ENCODE measurements at regions not wholly inside any gene's neighbourhood (a gene's known extent, or its start where the extent isn't known, plus 50 kb on each side); places are given as distances from the start of the nearest gene placed in this dataset.

- Histone ChIP-seq H3K9me3 (ENCODE audit: low read length) (no peaks in the 10 kb centered on the region), H3K4me1 (ENCODE audit: insufficient read depth, low read length) (no peaks in the 10 kb centered on the region), H2AFZ (ENCODE audit: low read depth, low read length) (no peak overlapping the region), H3K27me3 (ENCODE audit: insufficient read depth, low read length) (no peaks in the 10 kb centered on the region), H3K36me3 (ENCODE audit: insufficient read depth, low read length) (no peaks in the 10 kb centered on the region), H3K4me3 (ENCODE audit: low read length) (no peak overlapping the region)
Measured at GRCh38 chr6:140915103-140915502, 1217.6 kb upstream of the GJE1 start.

DNA sequence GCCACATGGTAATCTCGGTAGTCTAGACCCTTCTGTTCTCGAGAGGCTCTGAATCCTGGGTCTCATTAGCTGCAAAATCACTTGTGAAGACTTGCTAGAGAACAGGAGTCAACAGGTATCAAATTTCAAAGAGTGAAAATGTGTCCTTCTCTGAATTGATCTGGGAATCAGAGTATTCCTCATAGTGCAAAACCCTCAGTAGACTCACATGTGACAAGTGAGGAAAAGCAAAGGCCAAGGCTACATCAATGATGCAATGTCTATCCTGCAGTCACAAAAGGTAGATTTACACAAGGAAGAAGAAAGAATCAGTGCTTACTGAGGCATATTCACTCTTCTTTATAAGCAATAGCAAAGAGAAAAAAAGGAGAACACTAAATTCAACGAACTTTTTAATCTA lies 1220.0 kb upstream of the GJE1 start:
- no peaks in the 10 kb centered on the region for H3K36me3 ChIP-seq (ENCODE audit: insufficient read depth, low read length)
- H3K4me3 ChIP-seq (ENCODE audit: low read length) = no peak overlapping the region
- no peaks in the 10 kb centered on the region for H3K4me1 ChIP-seq (ENCODE audit: insufficient read depth, low read length)
- H3K27me3 ChIP-seq (ENCODE audit: insufficient read depth, low read length) = no peaks in the 10 kb centered on the region
- peaks cover 6% of the 10 kb centered on the region for H3K9me3 ChIP-seq (ENCODE audit: low read length)
- H2AFZ ChIP-seq (ENCODE audit: low read depth, low read length) = peak overlapping the region; percentile 23

DNA sequence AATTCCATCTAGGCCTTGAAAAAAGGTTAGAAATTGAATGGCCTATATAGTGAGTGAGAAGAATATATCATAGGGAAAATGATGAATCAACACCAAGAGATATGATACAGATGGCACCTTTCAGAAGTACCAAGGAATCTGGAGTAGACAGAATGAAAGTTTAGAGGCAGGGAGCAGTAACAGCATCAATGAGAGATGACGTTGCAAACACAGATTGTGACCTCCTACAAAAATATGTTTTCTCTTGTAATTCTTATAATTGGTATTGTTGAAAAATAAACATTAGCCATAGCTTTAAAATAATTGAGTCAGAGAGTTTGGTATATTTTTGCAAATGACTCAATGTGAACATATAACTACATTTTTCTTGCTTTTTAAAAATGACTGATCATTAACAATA lies 1223.1 kb upstream of the GJE1 start:
- Histone ChIP-seq H3K27me3 (ENCODE audit: insufficient read depth, low read length) (no peaks in the 10 kb centered on the region), H2AFZ (ENCODE audit: low read depth, low read length) (no peak overlapping the region), H3K4me3 (ENCODE audit: low read length) (no peak overlapping the region), H3K9me3 (ENCODE audit: low read length) (peaks cover 11% of the 10 kb centered on the region), H3K4me1 (ENCODE audit: insufficient read depth, low read length) (no peaks in the 10 kb centered on the region), H3K36me3 (ENCODE audit: insufficient read depth, low read length) (no peaks in the 10 kb centered on the region)

DNA sequence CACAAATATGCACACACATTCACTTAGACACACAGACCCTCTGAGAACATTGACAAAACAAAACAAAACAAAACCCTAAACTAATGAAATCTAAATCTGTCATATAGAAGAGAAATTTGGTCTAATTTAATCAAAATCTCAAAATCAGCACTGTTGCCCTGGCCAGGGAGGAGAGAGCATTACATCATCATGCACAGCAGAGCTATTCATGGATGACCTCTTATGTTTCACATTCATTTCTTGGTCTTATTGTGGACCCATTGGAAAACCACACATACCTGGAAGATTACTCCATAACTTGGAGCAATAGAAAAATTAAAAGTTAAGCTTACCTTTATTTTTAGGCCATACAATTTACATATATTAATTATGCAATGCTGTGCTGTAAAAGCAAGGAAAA lies 1223.6 kb upstream of the GJE1 start:
- H3K36me3 ChIP-seq (ENCODE audit: insufficient read depth, low read length) = no peaks in the 10 kb centered on the region
- no peak overlapping the region for H2AFZ ChIP-seq (ENCODE audit: low read depth, low read length)
- H3K27me3 ChIP-seq (ENCODE audit: insufficient read depth, low read length) = no peaks in the 10 kb centered on the region
- H3K4me3 ChIP-seq (ENCODE audit: low read length) = no peak overlapping the region
- H3K4me1 ChIP-seq (ENCODE audit: insufficient read depth, low read length) = no peaks in the 10 kb centered on the region
- peaks cover 11% of the 10 kb centered on the region for H3K9me3 ChIP-seq (ENCODE audit: low read length)

- Histone ChIP-seq H3K36me3 (ENCODE audit: insufficient read depth, low read length) (no peaks in the 10 kb centered on the region), H3K27me3 (ENCODE audit: insufficient read depth, low read length) (no peaks in the 10 kb centered on the region), H3K4me1 (ENCODE audit: insufficient read depth, low read length) (no peaks in the 10 kb centered on the region), H2AFZ (ENCODE audit: low read depth, low read length) (no peak overlapping the region), H3K4me3 (ENCODE audit: low read length) (no peak overlapping the region), H3K9me3 (ENCODE audit: low read length) (peaks cover 11% of the 10 kb centered on the region)
Measured at GRCh38 chr6:140908505-140908904, 1224.2 kb upstream of the GJE1 start.

- Histone ChIP-seq H3K27me3 (ENCODE audit: insufficient read depth, low read length) (no peaks in the 10 kb centered on the region), H3K36me3 (ENCODE audit: insufficient read depth, low read length) (no peaks in the 10 kb centered on the region), H3K4me1 (ENCODE audit: insufficient read depth, low read length) (no peaks in the 10 kb centered on the region), H2AFZ (ENCODE audit: low read depth, low read length) (no peak overlapping the region), H3K4me3 (ENCODE audit: low read length) (no peak overlapping the region), H3K9me3 (ENCODE audit: low read length) (peaks cover 11% of the 10 kb centered on the region)
Measured at GRCh38 chr6:140907235-140907634, 1225.5 kb upstream of the GJE1 start.

DNA sequence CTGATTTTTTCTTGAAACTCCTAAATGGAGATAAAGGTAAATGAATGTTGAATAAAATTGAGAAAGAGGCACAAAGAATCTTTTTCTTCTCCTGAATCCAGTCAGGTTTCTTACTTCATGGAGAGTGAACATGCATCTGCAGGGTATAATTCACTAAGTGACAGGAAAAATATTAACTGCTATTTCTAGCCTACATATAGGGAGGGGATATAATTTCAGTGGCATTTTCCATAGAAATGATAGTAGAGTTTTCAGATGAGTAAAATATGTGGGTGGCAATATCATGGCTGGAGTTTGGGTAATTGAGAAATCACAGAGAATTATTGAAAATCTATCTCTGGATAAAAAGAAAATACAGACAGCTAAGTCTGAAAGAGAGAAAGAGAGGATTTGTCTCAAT lies 1227.0 kb upstream of the GJE1 start:
- H3K27me3 ChIP-seq (ENCODE audit: insufficient read depth, low read length) = no peaks in the 10 kb centered on the region
- peaks cover 15% of the 10 kb centered on the region for H3K9me3 ChIP-seq (ENCODE audit: low read length)
- no peaks in the 10 kb centered on the region for H3K36me3 ChIP-seq (ENCODE audit: insufficient read depth, low read length)
- no peaks in the 10 kb centered on the region for H3K4me1 ChIP-seq (ENCODE audit: insufficient read depth, low read length)
- H2AFZ ChIP-seq (ENCODE audit: low read depth, low read length) = no peak overlapping the region
- H3K4me3 ChIP-seq (ENCODE audit: low read length) = no peak overlapping the region

- Histone ChIP-seq H3K9me3 (ENCODE audit: low read length) (peaks cover 15% of the 10 kb centered on the region), H2AFZ (ENCODE audit: low read depth, low read length) (no peak overlapping the region), H3K4me1 (ENCODE audit: insufficient read depth, low read length) (no peaks in the 10 kb centered on the region), H3K4me3 (ENCODE audit: low read length) (no peak overlapping the region), H3K36me3 (ENCODE audit: insufficient read depth, low read length) (no peaks in the 10 kb centered on the region), H3K27me3 (ENCODE audit: insufficient read depth, low read length) (no peaks in the 10 kb centered on the region)
Measured at GRCh38 chr6:140905050-140905449, 1227.7 kb upstream of the GJE1 start.

- H3K9me3 ChIP-seq (ENCODE audit: low read length) = peaks cover 7% of the 10 kb centered on the region
- H3K4me3 ChIP-seq (ENCODE audit: low read length) = peak overlapping the region; percentile 30
- H3K27me3 ChIP-seq (ENCODE audit: insufficient read depth, low read length) = no peaks in the 10 kb centered on the region
- no peaks in the 10 kb centered on the region for H3K36me3 ChIP-seq (ENCODE audit: insufficient read depth, low read length)
- no peaks in the 10 kb centered on the region for H3K4me1 ChIP-seq (ENCODE audit: insufficient read depth, low read length)
- peak overlapping the region; percentile 51 for H2AFZ ChIP-seq (ENCODE audit: low read depth, low read length)
Measured at GRCh38 chr6:140897804-140898573, 1234.7 kb upstream of the GJE1 start.

DNA sequence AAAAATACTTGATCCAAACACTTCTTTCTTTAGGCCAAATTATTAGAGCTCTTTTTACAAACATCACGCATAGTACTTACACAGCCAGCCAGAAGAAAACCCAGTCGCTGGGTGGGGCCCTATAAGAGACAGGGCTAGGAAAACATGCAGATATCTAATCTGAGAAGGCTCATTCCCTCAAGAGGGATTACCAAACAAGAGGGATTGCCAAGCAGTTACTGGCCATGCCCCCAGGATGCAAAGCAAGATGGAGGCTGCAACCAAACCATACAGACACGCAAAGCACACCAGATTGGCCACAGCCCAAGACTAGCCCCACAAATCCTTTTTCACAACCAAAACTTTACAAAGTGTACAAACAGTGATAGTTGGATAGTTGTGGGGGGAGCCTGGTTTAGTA lies 1235.4 kb upstream of the GJE1 start:
- H3K9me3 ChIP-seq (ENCODE audit: low read length) = peaks cover 7% of the 10 kb centered on the region
- no peak overlapping the region for H3K4me3 ChIP-seq (ENCODE audit: low read length)
- no peaks in the 10 kb centered on the region for H3K27me3 ChIP-seq (ENCODE audit: insufficient read depth, low read length)
- H2AFZ ChIP-seq (ENCODE audit: low read depth, low read length) = peak overlapping the region; percentile 26
- H3K36me3 ChIP-seq (ENCODE audit: insufficient read depth, low read length) = no peaks in the 10 kb centered on the region
- no peaks in the 10 kb centered on the region for H3K4me1 ChIP-seq (ENCODE audit: insufficient read depth, low read length)

DNA sequence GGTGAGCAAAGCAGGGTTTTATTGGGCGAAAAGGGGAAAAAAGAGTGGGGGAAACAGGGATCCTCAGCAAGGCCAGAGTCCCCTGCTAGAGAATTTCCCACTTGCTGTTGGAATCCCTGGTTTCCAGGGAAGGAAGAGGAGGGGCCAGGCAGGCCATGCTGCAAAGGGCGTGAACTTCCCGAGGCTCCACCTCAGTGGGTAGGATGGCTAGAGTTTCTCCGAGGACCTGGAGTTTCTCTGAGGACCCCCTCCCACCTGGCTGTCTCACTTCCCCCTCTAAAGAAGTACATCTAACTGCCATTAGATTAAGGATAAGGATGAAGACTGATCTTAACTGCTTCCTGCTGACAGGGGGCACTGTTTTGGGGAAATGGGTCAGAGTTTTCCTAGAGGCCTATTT lies 1239.3 kb upstream of the GJE1 start:
- H3K36me3 ChIP-seq (ENCODE audit: insufficient read depth, low read length) = no peaks in the 10 kb centered on the region
- H3K9me3 ChIP-seq (ENCODE audit: low read length) = peaks cover 5% of the 10 kb centered on the region
- H3K27me3 ChIP-seq (ENCODE audit: insufficient read depth, low read length) = no peaks in the 10 kb centered on the region
- H2AFZ ChIP-seq (ENCODE audit: low read depth, low read length) = no peak overlapping the region
- no peaks in the 10 kb centered on the region for H3K4me1 ChIP-seq (ENCODE audit: insufficient read depth, low read length)
- no peak overlapping the region for H3K4me3 ChIP-seq (ENCODE audit: low read length)

- H3K36me3 ChIP-seq (ENCODE audit: insufficient read depth, low read length) = no peaks in the 10 kb centered on the region
- H3K27me3 ChIP-seq (ENCODE audit: insufficient read depth, low read length) = no peaks in the 10 kb centered on the region
- H3K4me1 ChIP-seq (ENCODE audit: insufficient read depth, low read length) = peaks cover 2% of the 10 kb centered on the region
- H3K4me3 ChIP-seq (ENCODE audit: low read length) = no peak overlapping the region
- no peaks in the 10 kb centered on the region for H3K9me3 ChIP-seq (ENCODE audit: low read length)
- H2AFZ ChIP-seq (ENCODE audit: low read depth, low read length) = peak overlapping the region; percentile 36
Measured at GRCh38 chr6:140879946-140880345, 1252.8 kb upstream of the GJE1 start.

DNA sequence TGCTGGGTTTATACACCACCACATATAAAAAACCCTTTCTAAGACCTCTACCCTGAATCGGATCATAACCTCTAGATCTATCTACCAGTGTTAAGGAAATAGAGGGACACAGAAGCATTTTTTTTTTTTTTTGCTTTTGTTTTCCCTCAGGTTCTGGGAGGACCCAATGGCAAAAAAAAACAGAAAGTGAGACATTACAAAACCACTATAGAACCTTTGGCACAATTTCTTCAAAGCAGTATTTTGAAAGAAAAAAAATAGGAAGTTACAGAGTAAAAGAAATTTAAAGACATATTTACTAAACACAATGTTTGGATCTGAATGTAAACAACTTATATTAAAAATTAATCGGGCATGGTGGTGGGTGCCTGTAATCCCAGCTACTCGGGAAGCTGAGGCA lies 1258.7 kb upstream of the GJE1 start:
- no peaks in the 10 kb centered on the region for H3K36me3 ChIP-seq (ENCODE audit: insufficient read depth, low read length)
- no peaks in the 10 kb centered on the region for H3K9me3 ChIP-seq (ENCODE audit: low read length)
- no peaks in the 10 kb centered on the region for H3K27me3 ChIP-seq (ENCODE audit: insufficient read depth, low read length)
- H3K4me3 ChIP-seq (ENCODE audit: low read length) = no peak overlapping the region
- no peak overlapping the region for H2AFZ ChIP-seq (ENCODE audit: low read depth, low read length)
- H3K4me1 ChIP-seq (ENCODE audit: insufficient read depth, low read length) = no peaks in the 10 kb centered on the region

DNA sequence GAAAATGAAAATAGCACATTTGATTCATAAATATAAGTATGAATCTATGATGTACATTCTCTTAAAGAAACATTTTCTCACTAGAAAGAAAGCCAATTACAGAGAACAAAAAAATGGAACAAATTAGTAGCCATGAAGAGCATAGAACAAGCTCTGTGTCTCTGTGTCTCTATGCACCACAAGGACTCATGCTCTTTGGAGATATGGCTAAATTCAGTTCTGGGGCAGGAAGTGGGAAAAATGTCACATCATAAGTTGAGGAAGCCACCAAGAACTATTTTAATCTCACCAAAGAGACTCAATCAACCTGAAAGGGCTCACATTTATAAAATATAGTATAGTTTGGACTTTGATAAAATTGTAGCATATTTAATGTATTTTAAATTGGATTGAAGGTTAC lies 1259.8 kb upstream of the GJE1 start:
- Histone ChIP-seq H3K9me3 (ENCODE audit: low read length) (no peaks in the 10 kb centered on the region), H3K27me3 (ENCODE audit: insufficient read depth, low read length) (no peaks in the 10 kb centered on the region), H3K4me3 (ENCODE audit: low read length) (no peak overlapping the region), H3K36me3 (ENCODE audit: insufficient read depth, low read length) (no peaks in the 10 kb centered on the region), H2AFZ (ENCODE audit: low read depth, low read length) (no peak overlapping the region), H3K4me1 (ENCODE audit: insufficient read depth, low read length) (no peaks in the 10 kb centered on the region)

Data from neuron (in vitro differentiated cells).